NCI-H446 treated with DMSO at 0.1 percent for 48 hours (cell line): ENCODE measurements at regions not wholly inside any gene's neighbourhood (a gene's known extent, or its start where the extent isn't known, plus 50 kb on each side); places are given as distances from the start of the nearest gene placed in this dataset.
"Not testable (repeated sequence)": the region's sequence is repeated elsewhere in the genome, so short reads cannot be mapped to it uniquely, and the experiment has no call there.

ENCODE experiments used
- DNase-seq: peaks from one replicate; lab custom pipeline; 2025; lab: John Stamatoyannopoulos, UW

GRCh38 chr3:152193673-152194267 is 75.0 kb upstream of the MBNL1 start:
- no peak for DNase-seq

GRCh38 chr3:152195206-152195605 is 73.5 kb upstream of the MBNL1 start:
- DNase-seq, result no peak

GRCh38 chr3:152196782-152197181 is 71.9 kb upstream of the MBNL1 start:
- DNase-seq, result no peak

DNA sequence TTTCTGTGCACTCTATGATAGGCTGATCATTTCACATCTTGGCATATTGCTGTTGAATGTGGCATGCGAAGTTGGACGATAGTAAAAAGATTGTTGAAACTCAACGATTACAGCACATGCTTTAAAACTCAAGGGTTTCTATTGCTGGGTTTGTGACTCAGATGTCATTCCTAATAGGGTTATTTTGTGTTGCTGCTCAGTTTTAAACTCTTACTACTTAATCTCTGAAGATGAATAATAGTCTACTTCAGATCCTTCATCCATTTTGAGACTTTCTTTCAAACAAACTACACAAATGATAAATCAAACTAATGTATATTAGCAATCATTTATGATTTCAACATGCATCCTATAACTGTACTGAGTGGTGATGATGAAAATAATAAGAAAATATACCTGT is 71.3 kb upstream of the MBNL1 start:
- no peak for DNase-seq

GRCh38 chr3:152197937-152198336 is 70.8 kb upstream of the MBNL1 start:
- no peak for DNase-seq

- DNase-seq, result no peak
Measured at GRCh38 chr3:152198665-152199064, 70.1 kb upstream of the MBNL1 start.

DNA sequence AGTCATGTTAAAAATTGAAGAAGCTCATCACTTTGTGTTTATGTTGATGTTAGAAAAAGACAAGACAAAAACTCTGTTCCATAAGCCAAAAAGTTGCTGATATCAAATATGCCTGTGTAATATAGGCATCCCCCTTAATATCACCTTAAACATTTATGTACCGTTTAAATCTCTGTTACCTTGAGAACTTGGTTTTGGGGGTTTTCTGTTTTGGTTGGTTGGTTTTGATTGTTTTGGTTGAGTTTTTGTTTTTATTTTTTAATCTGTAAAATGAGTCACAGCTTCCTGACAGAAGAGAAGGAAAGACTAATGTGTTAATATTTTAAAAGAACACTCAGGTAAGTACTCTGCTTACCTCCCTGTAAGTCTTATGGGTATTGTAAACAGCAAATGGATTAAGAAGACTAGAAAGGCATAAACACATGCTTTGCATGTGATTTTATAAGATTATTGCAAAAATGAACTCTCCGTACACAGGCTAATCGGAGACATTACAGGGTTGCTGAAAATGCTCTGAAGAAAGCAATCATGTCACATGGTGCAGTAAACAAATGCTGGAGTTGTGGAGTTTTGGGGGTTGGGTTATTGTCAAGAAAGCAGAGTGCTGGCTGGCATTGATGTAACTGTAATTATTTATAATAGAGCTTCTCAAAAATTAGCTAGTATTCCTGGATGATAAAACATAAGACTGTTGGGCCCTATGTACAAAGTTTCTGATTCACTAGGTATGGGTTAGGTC is 69.5 kb upstream of the MBNL1 start:
- DNase-seq, result no peak

- no peak for DNase-seq
Measured at GRCh38 chr3:152200476-152201420, 68.0 kb upstream of the MBNL1 start.

- DNase-seq, result no peak
Measured at GRCh38 chr3:152202976-152203626, 65.6 kb upstream of the MBNL1 start.

GRCh38 chr3:152203652-152204051 is 65.1 kb upstream of the MBNL1 start:
- DNase-seq, result no peak

- no peak for DNase-seq
Measured at GRCh38 chr3:152204218-152204617, 64.5 kb upstream of the MBNL1 start.

DNA sequence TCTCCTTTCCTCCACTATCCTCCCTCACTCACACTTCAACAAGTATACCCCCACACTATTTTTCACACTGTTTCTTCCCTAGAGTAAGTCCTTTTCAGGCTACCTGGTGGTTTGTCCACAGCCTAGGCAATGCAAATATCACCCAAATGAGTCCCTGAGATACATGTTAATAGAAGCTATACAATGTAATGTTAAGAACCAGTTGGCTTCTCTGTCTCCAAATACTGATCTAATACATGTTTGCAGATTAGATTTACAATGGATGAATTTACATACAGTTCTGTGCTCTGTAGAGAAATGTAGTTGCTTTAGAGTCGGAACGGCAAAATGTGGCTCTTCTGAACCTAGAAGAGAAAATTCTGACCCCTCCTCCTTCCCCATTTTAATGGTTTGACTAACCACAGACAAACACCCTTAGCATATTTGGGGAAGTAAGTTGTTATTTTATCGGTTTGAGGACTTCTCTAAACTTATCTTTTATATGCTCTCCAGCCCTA is 63.6 kb upstream of the MBNL1 start:
- no peak for DNase-seq

GRCh38 chr3:152206243-152206760 is 62.4 kb upstream of the MBNL1 start:
- DNase-seq, result no peak

DNA sequence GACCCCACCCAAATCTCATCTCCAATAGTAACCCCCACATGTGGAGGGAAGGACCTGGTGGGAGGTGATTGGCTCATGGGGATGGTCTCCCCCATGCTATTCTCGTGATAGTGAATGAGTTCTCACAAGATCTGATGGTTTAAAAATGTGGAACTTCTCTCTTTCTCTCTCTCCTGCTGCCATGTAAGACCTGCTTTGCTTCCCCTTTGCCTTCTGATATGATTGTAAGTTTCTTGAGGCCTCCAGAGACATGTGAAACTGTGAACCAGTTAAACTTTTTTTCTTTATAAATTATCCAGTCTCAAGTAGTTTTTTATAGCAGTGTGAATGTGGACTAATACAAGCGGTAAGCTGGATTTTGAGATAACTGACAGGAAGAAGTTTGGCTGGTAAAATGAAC is 60.3 kb upstream of the MBNL1 start:
- DNase-seq, result no peak

DNA sequence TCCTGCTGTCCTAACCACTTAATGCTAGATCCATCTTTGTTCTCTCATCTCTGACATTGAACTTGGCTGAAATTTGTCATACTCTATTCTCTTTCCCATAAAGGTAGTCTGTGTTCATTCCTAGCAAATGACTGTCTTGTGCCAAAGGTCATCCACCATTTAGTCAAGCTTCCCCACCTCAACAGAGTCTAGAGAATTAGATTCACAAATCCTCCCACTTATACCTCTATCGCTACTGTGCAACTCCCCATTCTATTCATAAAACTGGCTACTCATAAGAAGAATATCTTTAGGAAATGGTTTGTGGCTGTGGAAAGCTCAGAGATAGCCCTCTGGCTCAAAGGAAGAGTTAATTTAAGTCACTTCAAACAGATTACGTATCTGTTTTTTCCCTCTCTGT is 59.7 kb upstream of the MBNL1 start:
- no peak for DNase-seq

DNA sequence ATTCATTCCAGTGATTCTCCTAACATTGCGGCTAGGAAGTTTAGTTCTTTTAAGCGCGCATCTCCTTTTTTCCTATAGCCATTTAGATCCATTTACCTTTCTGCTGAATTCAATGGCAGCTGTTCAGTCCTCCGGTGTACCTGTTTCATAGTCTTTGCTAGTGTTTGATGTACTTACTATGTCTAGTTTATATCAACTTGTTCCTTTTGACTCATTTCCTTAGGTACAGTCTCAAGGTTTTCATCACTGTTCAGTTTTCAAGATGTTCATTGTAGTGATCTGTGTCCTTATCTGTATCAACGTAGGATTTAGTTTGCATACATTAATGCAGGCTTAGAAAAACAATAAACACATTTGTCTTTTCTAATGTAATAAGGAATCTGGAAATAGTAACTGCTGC is 59.0 kb upstream of the MBNL1 start:
- DNase-seq, result no peak

- DNase-seq, result no peak
Measured at GRCh38 chr3:152210697-152211096, 58.0 kb upstream of the MBNL1 start.

DNA sequence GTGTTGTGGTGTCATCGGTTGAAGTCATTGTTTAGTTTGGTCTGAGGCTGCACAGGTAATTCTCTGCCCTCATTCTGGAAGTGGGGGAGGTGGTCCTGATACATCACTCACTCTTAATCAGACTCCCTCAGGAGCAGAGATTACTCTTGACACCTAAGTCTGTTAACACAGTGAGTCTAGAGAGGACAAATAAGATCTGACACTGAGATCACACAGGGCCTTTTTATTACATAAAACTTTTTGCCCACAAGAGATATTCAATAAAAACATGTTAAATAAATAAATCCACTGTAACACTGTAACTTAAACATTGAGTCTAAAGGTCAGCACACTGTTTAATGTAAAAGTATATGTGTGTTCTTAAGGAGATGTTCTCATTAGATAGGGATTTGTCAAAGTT is 57.1 kb upstream of the MBNL1 start:
- no peak for DNase-seq

GRCh38 chr3:152213203-152213602 is 55.5 kb upstream of the MBNL1 start:
- no peak for DNase-seq

GRCh38 chr3:152213938-152214337 is 54.8 kb upstream of the MBNL1 start:
- DNase-seq, result no peak

DNA sequence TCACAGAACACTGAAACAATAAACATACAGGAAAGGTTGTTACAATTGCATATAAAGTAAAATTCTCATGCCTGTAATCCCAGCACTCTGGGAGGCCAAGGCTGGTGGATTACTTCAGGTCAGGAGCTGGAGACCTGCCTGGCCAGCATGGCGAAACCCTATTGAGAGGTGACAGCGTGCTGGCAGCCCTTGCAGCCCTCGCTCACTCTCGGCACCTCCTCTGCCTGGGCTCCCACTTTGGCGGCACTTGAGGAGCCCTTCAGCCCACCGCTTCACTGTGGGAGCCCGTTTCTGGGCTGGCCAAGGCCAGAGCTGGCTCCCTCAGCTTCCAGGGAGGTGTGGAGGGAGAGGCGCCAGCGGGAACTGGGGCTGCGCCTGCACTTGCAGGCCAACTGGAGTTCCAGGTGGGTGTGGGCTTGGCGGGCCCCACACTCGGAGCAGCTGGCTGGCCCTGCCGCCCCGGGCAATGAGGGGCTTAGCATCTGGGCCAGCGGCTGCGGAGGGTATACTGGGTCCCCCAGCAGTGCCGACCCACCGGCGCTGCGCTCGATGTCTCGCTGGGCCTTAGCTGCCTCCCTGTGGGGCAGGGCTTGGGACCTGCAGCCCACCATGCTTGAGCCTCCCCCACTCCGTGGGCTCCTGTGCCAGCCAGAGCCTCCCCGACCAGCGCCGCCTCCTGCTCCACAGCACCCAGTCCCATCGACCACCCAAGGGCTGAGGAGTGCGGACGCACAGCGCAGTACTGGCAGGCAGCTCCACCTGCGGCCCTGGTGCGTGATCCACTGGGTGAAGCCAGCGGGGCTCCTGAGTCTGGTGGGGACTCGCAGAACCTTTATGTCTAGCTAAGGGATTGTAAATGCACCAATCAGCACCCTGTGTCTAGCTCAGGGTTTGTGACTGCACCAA is 51.5 kb upstream of the MBNL1 start:
- DNase-seq, result not testable (repeated sequence)
